NCI-H2196 treated with DMSO at 0.1 percent for 48 hours (cell line): ENCODE measurements at regions not wholly inside any gene's neighbourhood (a gene's known extent, or its start where the extent isn't known, plus 50 kb on each side); places are given as distances from the start of the nearest gene placed in this dataset.

Experiments used
- DNase-seq: peaks from one replicate; lab custom pipeline; 2025; ENCODE audit not compliant: unreplicated experiment; lab: John Stamatoyannopoulos, UW

GRCh38 chr18:53937037-53937436 is 287.4 kb downstream of the MBD2 start:
- no peak for DNase-seq

- no peak for DNase-seq
Measured at GRCh38 chr18:53935803-53936202, 288.7 kb downstream of the MBD2 start.

- no peak for DNase-seq
Measured at GRCh38 chr18:53935399-53935798, 289.1 kb downstream of the MBD2 start.

- DNase-seq: no peak
Measured at GRCh38 chr18:53920312-53921075, 304.0 kb downstream of the MBD2 start.

GRCh38 chr18:53918091-53918490 is 306.4 kb downstream of the MBD2 start:
- no peak for DNase-seq

- DNase-seq: no peak
Measured at GRCh38 chr18:53911200-53911599, 313.3 kb downstream of the MBD2 start.

- DNase-seq: no peak
Measured at GRCh38 chr18:53909668-53910067, 314.8 kb downstream of the MBD2 start.

- DNase-seq: no peak
Measured at GRCh38 chr18:53907921-53908320, 316.5 kb downstream of the MBD2 start.

- no peak for DNase-seq
Measured at GRCh38 chr18:53906681-53907080, 317.8 kb downstream of the MBD2 start.

- no peak for DNase-seq
Measured at GRCh38 chr18:53894675-53895442, 329.6 kb downstream of the MBD2 start.

- DNase-seq: no peak
Measured at GRCh38 chr18:53887447-53887846, 337.0 kb downstream of the MBD2 start.

- no peak for DNase-seq
Measured at GRCh38 chr18:53886058-53886457, 338.4 kb downstream of the MBD2 start.

GRCh38 chr18:53883771-53884170 is 340.7 kb downstream of the MBD2 start:
- no peak for DNase-seq

- DNase-seq: no peak
Measured at GRCh38 chr18:53874103-53874502, 350.4 kb downstream of the MBD2 start.

GRCh38 chr18:53864770-53865169 is 359.7 kb downstream of the MBD2 start:
- no peak for DNase-seq

GRCh38 chr18:53862921-53863320 is 361.5 kb downstream of the MBD2 start:
- no peak for DNase-seq

- no peak for DNase-seq
Measured at GRCh38 chr18:53861185-53861584, 363.3 kb downstream of the MBD2 start.

- no peak for DNase-seq
Measured at GRCh38 chr18:53859764-53860163, 364.7 kb downstream of the MBD2 start.

GRCh38 chr18:53850902-53851301 is 373.6 kb downstream of the MBD2 start:
- no peak for DNase-seq

GRCh38 chr18:53843763-53844162 is 380.7 kb downstream of the MBD2 start:
- no peak for DNase-seq

- DNase-seq: no peak
Measured at GRCh38 chr18:53843113-53843760, 381.2 kb downstream of the MBD2 start.

- DNase-seq: no peak
Measured at GRCh38 chr18:53838746-53839145, 385.7 kb downstream of the MBD2 start.
